Activated naive CD4-positive, alpha-beta T cell treated with anti-CD3 and anti-CD28 coated beads, Interleukin-2, amount 50 U/mL, for 72 hours (primary cell): ENCODE measurements at regions not wholly inside any gene's neighbourhood (a gene's known extent, or its start where the extent isn't known, plus 50 kb on each side); places are given as distances from the start of the nearest gene placed in this dataset.

Experiments
- ATAC-seq, 2 donors: fragments of 150-1000 bp; cut with Tn5 transposase; 2 replicates each; pipeline ENCODE4 v1.10.0; 2021; ENCODE audit warnings: mild to moderate bottlenecking in 2 of 2, moderate library complexity in 2 of 2
- DNase-seq, 2 donors: peaks; one replicate each; pipeline ENCODE4 v3.0.0; 2021 to 2022; ENCODE audit warnings: low spot score in 2 of 2
- H3K27ac Mint-ChIP-seq, 2 donors: one replicate each; pipeline ENCODE4 v1.8.0; 2022; ENCODE audit warnings: mild to moderate bottlenecking in 2 of 2, mixed read lengths in 2 of 2
- H3K36me3 Mint-ChIP-seq, 2 donors: one replicate each; pipeline ENCODE4 v1.8.0; 2022; ENCODE audit warnings: mixed read lengths in 2 of 2
- H3K9me3 Mint-ChIP-seq, 2 donors: one replicate each; pipeline ENCODE4 v1.8.0; 2022; ENCODE audit warnings: mixed read lengths in 2 of 2

DNA sequence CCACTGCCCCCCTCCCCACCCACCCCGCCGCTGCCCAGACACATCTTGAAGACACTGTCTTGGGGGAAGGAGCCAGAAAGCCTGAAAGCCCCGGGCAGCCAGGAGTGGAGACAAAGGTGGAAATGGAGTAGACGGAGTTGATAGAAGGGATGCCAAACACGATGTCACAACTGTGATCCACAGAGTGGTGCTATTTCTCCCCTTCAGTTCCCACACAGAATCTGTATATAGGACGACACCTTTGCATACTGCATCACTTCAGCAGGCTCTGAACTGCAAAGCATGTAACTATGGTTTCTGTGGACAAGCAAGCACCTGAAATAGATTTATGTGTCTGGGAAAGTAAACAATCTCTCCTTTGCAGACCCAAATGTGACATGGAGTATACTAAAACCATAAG, 56.4 kb upstream of the F13A1 start:
- Mint-ChIP-seq H3K36me3 (peaks cover 0 to 4% of the 10 kb centered on the region in 2 donors), H3K27ac (no peak overlapping the region), H3K9me3 (peaks cover 0 to 6% of the 10 kb centered on the region in 2 donors)
- ATAC-seq, result no peak
- no peak for DNase-seq

GRCh38 chr6:6377621-6378020, 57.2 kb upstream of the F13A1 start:
- peaks cover 0 to 4% of the 10 kb centered on the region in 2 donors for H3K36me3 Mint-ChIP-seq
- DNase-seq (no peak), ATAC-seq (no peak)
- no peak overlapping the region for H3K27ac Mint-ChIP-seq
- H3K9me3 Mint-ChIP-seq, result no peaks in the 10 kb centered on the region

DNA sequence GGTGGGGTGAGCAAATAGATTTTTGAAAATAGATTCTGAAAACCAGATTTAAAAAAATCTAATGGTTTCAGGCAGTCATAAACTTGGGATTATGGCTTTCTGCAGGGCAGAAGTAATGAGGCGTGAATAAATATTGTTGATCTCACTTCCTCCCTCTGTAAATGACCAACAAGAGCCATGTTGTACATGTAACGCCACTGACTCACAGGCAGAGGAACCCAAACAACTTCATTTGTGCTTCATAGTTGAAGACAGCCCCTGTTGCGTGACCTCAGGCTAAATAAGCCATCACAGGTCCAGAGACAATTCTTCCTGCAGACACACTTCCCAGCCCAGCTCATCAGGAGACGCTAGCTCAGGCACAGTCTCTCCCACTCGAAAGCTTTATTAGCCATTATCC, 59.1 kb upstream of the F13A1 start:
- DNase-seq (no peak), ATAC-seq (no peak)
- H3K9me3 Mint-ChIP-seq, result no peaks in the 10 kb centered on the region
- no peak overlapping the region for H3K27ac Mint-ChIP-seq
- no peaks in the 10 kb centered on the region for H3K36me3 Mint-ChIP-seq

GRCh38 chr6:6384520-6384919, 64.1 kb upstream of the F13A1 start:
- Mint-ChIP-seq H3K9me3 (no peaks in the 10 kb centered on the region), H3K27ac (no peak overlapping the region), H3K36me3 (no peaks in the 10 kb centered on the region)
- no peak for DNase-seq
- no peak for ATAC-seq

DNA sequence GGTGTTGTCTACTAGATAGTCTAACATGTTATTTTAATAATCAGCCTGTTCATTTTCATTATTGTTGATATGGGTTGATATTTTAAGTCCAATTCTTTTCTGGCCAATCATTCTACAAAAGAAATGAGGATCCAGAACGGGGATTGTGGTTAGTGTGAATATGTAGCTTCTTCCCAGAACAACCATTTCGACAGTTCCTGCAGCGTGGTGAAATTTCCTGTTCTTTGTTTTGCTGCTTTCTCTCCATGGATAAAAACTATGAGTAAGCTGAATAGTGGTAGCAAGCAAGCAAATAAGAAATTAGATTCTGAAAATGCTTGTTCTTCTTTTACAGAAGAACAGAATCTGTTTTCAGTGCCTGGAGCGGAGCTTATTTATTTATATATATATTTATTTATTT, 65.5 kb upstream of the F13A1 start:
- no peak overlapping the region for H3K27ac Mint-ChIP-seq
- H3K9me3 Mint-ChIP-seq, result no peaks in the 10 kb centered on the region
- DNase-seq (no peak), ATAC-seq (no peak)
- no peaks in the 10 kb centered on the region for H3K36me3 Mint-ChIP-seq

DNA sequence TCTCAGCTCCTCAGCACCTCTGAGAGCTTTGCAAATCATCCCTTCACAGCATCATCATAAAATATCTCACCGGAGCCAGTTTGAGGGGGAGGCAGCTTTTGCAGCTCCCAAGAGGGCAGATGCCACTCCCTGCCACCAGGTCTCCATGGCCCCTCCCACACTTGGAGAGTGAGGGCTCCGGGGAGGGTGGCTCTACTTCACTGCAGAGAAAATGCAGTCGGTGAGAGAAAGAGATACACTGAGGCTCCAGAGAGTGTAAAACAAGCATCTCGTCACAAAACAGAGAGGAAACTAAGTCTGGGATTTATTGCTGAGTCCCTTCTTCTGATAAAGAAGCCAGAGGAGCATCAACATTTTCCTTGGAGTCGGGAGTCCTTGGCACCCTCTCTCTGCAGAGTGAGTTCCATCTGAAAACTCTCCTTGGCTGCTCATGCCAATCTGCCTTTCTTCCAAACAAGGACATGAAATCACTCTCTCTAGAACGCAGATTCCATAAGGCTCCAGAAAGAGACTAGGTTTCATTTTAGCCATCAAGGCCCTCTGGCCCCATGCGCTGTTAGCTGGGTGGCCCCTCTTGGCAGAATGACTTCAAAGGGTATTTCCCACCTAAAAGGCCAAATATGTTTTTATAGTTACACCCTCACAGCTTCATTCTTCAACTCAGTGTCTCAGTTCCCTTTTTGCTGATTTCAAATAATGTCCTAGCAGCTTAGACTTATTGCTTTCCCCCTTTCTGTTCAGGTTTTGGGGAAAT, 70.6 kb upstream of the F13A1 start:
- Mint-ChIP-seq H3K27ac (no peak overlapping the region), H3K36me3 (no peaks in the 10 kb centered on the region), H3K9me3 (no peaks in the 10 kb centered on the region)
- no peak for DNase-seq
- no peak for ATAC-seq

- Mint-ChIP-seq H3K9me3 (no peaks in the 10 kb centered on the region), H3K36me3 (no peaks in the 10 kb centered on the region), H3K27ac (no peak overlapping the region)
- DNase-seq, result no peak
- no peak for ATAC-seq
Observed at GRCh38 chr6:6392214-6393068, 72.0 kb upstream of the F13A1 start.

- Mint-ChIP-seq H3K36me3 (no peaks in the 10 kb centered on the region), H3K9me3 (no peaks in the 10 kb centered on the region), H3K27ac (no peak overlapping the region)
- ATAC-seq, result no peak
- no peak for DNase-seq
Observed at GRCh38 chr6:6393069-6393529, 72.6 kb upstream of the F13A1 start.

DNA sequence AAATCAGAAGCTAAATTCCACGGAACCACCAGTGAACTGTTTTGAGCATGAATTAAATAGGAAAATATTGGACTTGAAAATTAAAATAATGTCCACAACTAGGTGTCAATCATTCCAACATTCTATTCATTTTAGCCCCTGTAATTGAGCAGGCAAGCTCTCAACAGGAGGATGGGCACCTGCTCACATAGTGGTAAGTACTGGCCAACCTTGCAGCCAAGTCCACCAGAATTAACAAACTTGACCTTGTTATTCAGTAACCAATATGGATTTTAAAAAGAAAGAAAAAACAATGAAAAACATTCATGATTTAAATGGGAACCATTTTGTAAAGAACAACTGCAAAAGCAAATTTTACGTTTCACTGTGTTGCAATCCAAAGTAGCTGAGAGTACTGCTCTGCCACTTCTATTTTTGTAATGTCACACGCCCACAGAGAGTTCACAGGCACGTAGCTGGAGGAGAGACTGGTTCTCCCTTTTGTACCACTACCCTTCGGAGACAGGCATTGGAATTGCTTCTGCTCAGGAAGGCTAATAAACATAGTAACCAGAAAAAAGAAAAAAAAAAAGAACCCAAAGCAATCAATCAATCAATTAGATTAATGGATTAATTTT, 75.2 kb upstream of the F13A1 start:
- no peak for ATAC-seq
- DNase-seq, result no peak
- H3K9me3 Mint-ChIP-seq, result no peaks in the 10 kb centered on the region
- no peaks in the 10 kb centered on the region for H3K36me3 Mint-ChIP-seq
- no peak overlapping the region for H3K27ac Mint-ChIP-seq

- no peaks in the 10 kb centered on the region for H3K9me3 Mint-ChIP-seq
- ATAC-seq (no peak), DNase-seq (no peak)
- H3K36me3 Mint-ChIP-seq, result no peaks in the 10 kb centered on the region
- no peak overlapping the region for H3K27ac Mint-ChIP-seq
Observed at GRCh38 chr6:6397842-6398241, 77.4 kb upstream of the F13A1 start.

- H3K9me3 Mint-ChIP-seq, result no peaks in the 10 kb centered on the region
Observed at GRCh38 chr6:6399568-6399967, 79.1 kb upstream of the F13A1 start.

DNA sequence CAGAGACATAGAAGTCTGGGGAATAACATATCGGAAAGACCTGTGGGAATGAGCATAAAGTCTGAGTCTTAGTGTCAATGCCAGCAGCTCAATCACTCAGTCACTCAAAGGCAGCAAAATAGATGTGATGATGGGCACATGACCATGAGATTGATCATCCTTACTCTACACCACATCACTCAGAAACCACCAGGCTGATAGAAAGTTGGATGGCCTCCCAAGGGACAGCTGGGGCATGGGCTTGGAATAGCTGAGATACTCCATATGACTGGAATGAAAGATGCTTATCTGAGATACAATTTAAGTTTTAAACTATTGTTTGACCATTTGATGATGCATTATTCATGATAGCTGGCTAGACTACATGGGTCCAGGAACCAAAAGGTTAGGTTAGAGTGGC, 80.9 kb upstream of the F13A1 start:
- no peaks in the 10 kb centered on the region for H3K9me3 Mint-ChIP-seq
- ATAC-seq (no peak), DNase-seq (no peak)
- H3K27ac Mint-ChIP-seq, result no peak overlapping the region
- H3K36me3 Mint-ChIP-seq, result no peaks in the 10 kb centered on the region

More at GRCh38 chr6:6399568-6399967, 79.1 kb upstream of the F13A1 start:
- H3K36me3 Mint-ChIP-seq, result no peaks in the 10 kb centered on the region
- DNase-seq (no peak), ATAC-seq (no peak)
- no peak overlapping the region for H3K27ac Mint-ChIP-seq

- Mint-ChIP-seq H3K27ac (no peak overlapping the region), H3K36me3 (no peaks in the 10 kb centered on the region), H3K9me3 (no peaks in the 10 kb centered on the region)
- DNase-seq, result no peak
- no peak for ATAC-seq
Observed at GRCh38 chr6:6402006-6402405, 81.5 kb upstream of the F13A1 start.

GRCh38 chr6:6402591-6402990, 82.1 kb upstream of the F13A1 start:
- Mint-ChIP-seq H3K27ac (no peak overlapping the region), H3K36me3 (no peaks in the 10 kb centered on the region), H3K9me3 (no peaks in the 10 kb centered on the region)
- DNase-seq (no peak), ATAC-seq (no peak)

DNA sequence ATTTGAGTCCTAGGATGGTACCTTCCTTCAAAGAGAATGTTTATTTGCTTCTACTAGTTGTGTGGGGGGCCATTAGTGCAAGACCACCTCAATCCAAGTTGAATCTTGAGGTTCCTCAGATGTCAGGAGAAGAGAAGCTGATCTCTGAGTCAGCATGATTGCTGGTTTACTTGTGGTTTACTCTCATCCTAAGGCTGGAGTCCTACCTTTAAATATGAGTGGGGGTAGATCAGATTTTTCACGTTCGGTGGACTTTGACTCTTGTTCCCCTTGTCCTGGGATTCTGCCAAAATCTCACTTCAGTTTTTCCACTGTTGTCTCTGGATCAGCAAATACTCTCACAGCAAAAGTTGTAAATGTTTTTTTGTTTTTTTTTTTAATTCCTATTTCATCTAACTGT, 84.6 kb upstream of the F13A1 start:
- Mint-ChIP-seq H3K27ac (no peak overlapping the region), H3K9me3 (no peaks in the 10 kb centered on the region), H3K36me3 (no peaks in the 10 kb centered on the region)
- DNase-seq, result no peak
- ATAC-seq, result no peak

DNA sequence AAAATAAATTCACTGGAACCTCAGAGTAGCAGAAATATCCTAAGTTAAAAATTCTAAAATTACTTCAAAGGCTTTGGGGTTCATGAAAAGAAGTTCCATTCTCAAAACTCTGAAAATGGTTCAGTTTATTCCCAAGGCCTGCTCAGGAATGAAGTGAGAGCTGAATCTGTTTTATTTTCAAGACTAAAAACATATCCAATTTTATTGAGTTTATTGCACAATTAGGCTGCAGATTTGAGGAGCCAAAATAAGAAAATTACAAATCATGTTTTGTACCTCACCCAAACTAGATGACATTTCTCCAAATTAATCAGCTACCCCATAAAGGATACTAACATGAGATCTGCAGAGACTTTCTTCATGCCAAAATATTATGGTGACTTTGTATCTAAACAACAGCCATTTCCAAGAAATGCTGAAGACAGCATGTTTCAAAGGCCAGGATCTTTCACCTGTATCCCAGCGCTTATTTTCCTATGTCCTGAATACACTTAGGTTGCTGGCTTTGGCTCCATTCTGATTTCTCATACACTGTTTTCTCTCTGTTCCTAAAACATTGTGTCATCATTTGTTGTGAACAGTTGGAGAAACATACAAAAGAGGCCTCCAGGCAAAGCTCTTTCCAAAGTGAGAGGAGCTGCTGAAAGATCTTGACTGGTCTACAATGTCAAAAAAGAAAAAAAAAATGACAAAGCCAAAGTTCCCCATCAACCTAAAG, 85.7 kb upstream of the F13A1 start:
- ATAC-seq (no peak), DNase-seq (no peak)
- Mint-ChIP-seq H3K9me3 (no peaks in the 10 kb centered on the region), H3K27ac (no peak overlapping the region), H3K36me3 (no peaks in the 10 kb centered on the region)

GRCh38 chr6:6406715-6407070, 86.2 kb upstream of the F13A1 start:
- H3K27ac Mint-ChIP-seq, result no peak overlapping the region
- no peaks in the 10 kb centered on the region for H3K9me3 Mint-ChIP-seq
- ATAC-seq (no peak), DNase-seq (no peak)
- H3K36me3 Mint-ChIP-seq, result no peaks in the 10 kb centered on the region
